ENCODE measurements at regions not wholly inside any gene's neighbourhood (a gene's known extent, or its start where the extent isn't known, plus 50 kb on each side); places are given as distances from the start of the nearest gene placed in this dataset.

DNA sequence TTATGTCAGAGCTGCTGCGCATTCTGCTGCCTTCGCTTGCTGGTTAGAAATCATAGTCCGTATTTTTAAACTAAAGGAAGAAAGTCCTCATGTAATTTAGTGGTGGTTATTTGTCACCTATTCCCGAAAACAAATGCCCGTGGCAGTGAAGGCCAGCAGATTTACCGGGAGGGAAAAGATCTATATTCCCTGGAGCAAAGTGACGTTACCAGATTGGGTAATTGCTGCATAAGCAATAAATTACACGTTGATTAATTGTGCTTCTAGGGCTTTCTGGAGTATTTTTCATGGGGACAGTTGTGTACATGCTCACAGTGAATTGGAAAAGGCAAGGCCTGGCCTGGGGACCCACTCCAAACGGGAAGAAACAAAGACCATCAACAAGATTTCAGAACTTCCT, 298.7 kb downstream of the NPHP4 start:
- TF ChIP-seq POLR2AphosphoS5 (IDR thresholded peaks at IDR 0.05; ENCODE audit: low read depth, low read length) (no peak), REST (IDR thresholded peaks at IDR 0.05; ENCODE audit: insufficient read depth in 1 of 2, low read depth in 2 of 2, low read length in 2 of 2) (no peak), TAF1 (IDR thresholded peaks at IDR 0.05; ENCODE audit: borderline replicate concordance, insufficient read depth, low read length) (no peak)

Measured in PFSK-1 (cell line).